ENCODE measurements at regions not wholly inside any gene's neighbourhood (a gene's known extent, or its start where the extent isn't known, plus 50 kb on each side); places are given as distances from the start of the nearest gene placed in this dataset.

DNA sequence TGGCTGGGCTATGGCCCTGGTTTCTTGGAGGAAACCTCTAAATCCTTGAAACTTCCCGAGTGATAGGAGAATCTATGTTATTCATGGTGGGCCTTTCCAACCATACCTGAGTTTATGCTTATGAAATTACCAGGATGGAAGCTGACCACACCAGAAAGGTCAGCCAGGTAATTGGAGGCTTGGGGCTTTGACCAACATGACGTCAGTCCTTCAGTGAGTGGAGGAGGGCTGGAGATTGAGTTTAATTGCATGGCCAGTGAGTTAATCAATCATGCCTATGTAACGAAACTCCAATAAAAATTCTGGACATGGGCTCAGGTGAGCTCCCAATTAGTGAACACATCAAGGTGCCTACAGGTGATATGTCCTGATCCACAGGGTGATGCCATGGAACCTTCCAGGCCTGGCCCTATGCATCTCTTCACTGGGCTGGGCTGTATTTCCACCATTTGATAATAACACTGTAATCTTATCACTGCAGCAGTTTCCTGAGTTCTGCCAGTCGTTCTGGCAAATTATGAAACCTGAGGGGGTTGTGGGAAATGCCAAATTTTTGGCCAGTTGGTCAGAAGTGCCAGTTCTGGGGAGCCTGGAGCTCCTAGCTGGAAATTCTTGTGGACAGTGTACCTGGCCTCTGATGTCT, 106.5 kb downstream of the CDH26 start:
- TF ChIP-seq, protein P1, sequence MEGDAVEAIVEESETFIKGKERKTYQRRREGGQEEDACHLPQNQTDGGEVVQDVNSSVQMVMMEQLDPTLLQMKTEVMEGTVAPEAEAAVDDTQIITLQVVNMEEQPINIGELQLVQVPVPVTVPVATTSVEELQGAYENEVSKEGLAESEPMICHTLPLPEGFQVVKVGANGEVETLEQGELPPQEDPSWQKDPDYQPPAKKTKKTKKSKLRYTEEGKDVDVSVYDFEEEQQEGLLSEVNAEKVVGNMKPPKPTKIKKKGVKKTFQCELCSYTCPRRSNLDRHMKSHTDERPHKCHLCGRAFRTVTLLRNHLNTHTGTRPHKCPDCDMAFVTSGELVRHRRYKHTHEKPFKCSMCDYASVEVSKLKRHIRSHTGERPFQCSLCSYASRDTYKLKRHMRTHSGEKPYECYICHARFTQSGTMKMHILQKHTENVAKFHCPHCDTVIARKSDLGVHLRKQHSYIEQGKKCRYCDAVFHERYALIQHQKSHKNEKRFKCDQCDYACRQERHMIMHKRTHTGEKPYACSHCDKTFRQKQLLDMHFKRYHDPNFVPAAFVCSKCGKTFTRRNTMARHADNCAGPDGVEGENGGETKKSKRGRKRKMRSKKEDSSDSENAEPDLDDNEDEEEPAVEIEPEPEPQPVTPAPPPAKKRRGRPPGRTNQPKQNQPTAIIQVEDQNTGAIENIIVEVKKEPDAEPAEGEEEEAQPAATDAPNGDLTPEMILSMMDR (IDR thresholded peaks at IDR 0.05): no peak
- no peak for TF ChIP-seq POLR2A (IDR thresholded peaks at IDR 0.05)

Data from uterus (tissue), 2 donors.